Mesendoderm (in vitro differentiated cells): ENCODE measurements at regions not wholly inside any gene's neighbourhood (a gene's known extent, or its start where the extent isn't known, plus 50 kb on each side); places are given as distances from the start of the nearest gene placed in this dataset.

Experiments
- DNase-seq: peaks from one replicate; pipeline ENCODE4 v3.0.0; 2013
- H2AK5ac ChIP-seq: 2 replicates; pipeline ENCODE4 v1.6.1; 2013; ENCODE audit warnings: low read length, inconsistent platforms
- H2BK120ac ChIP-seq: 2 replicates; pipeline ENCODE4 v1.6.1; 2013; ENCODE audit warnings: low read depth, mild to moderate bottlenecking, low read length, moderate library complexity, mixed read lengths
- H2BK15ac ChIP-seq: replicated peaks from 2 replicates; pipeline ENCODE4 v1.6.1; 2013; ENCODE audit warnings: low read depth, mild to moderate bottlenecking, moderate library complexity
- H2BK5ac ChIP-seq: 2 replicates; pipeline ENCODE4 v1.6.1; 2013; ENCODE audit warnings: low read length, inconsistent platforms
- H3K18ac ChIP-seq: 2 replicates; pipeline ENCODE4 v1.6.1; 2013; ENCODE audit warnings: mild to moderate bottlenecking, low read length, mixed read lengths
- H3K23ac ChIP-seq: one replicate; pipeline ENCODE4 v1.6.1; 2013; ENCODE audit warnings: low read length
- H3K27ac ChIP-seq: 2 replicates; pipeline ENCODE4 v1.5.1; 2013; ENCODE audit warnings: low read depth, mild to moderate bottlenecking, inconsistent platforms, low read length, moderate library complexity
- H3K27me3 ChIP-seq: 2 replicates; pipeline ENCODE4 v1.6.1; 2013; ENCODE audit warnings: low read length, control low read depth, mild to moderate bottlenecking, inconsistent platforms; ENCODE audit not compliant: insufficient read depth, poor library complexity
- H3K36me3 ChIP-seq: 2 replicates; pipeline ENCODE4 v1.6.1; 2013; ENCODE audit warnings: low read length, inconsistent platforms; ENCODE audit not compliant: control insufficient read depth, insufficient read depth
- H3K4ac ChIP-seq: one replicate; pipeline ENCODE4 v1.6.1; 2013; ENCODE audit warnings: low read depth, mild to moderate bottlenecking, low read length, moderate library complexity
- H3K4me1 ChIP-seq: 2 replicates; pipeline ENCODE4 v1.6.1; 2013; ENCODE audit warnings: low read depth, low read length, inconsistent platforms; ENCODE audit not compliant: control insufficient read depth
- H3K4me2 ChIP-seq: 2 replicates; pipeline ENCODE4 v1.6.1; 2013; ENCODE audit warnings: low read length
- H3K4me3 ChIP-seq: 2 replicates; pipeline ENCODE4 v1.5.1; 2013; ENCODE audit warnings: mild to moderate bottlenecking, low read length
- H3K56ac ChIP-seq: one replicate; pipeline ENCODE4 v1.6.1; 2013; ENCODE audit warnings: low read length
- H3K79me1 ChIP-seq: 2 replicates; pipeline ENCODE4 v1.6.1; 2013; ENCODE audit warnings: low read length, inconsistent platforms
- H3K79me2 ChIP-seq: 2 replicates; pipeline ENCODE4 v1.6.1; 2013; ENCODE audit warnings: mild to moderate bottlenecking, low read length; ENCODE audit not compliant: control insufficient read depth, insufficient read depth
- H3K9ac ChIP-seq: 2 replicates; pipeline ENCODE4 v1.6.1; 2013; ENCODE audit warnings: low read length, inconsistent platforms
- H4K5ac ChIP-seq: one replicate; pipeline ENCODE4 v1.6.1; 2013; ENCODE audit warnings: low read length
- H4K8ac ChIP-seq: one replicate; pipeline ENCODE4 v1.6.1; 2013; ENCODE audit warnings: low read depth, mild to moderate bottlenecking, control low read depth, low read length, moderate library complexity
- WGBS: extraction: QIAGEN DNeasy Blood & Tissue Kit; methylation state at CpG from one replicate; pipeline ENCODE4 v1.1.7; 2013; ENCODE audit warnings: low lambda C conversion rate, missing lambda C conversion rate; ENCODE audit not compliant: insufficient coverage; ENCODE audit errors: extremely low coverage; 5-methylcytosine and 5-hydroxymethylcytosine counted together

DNA sequence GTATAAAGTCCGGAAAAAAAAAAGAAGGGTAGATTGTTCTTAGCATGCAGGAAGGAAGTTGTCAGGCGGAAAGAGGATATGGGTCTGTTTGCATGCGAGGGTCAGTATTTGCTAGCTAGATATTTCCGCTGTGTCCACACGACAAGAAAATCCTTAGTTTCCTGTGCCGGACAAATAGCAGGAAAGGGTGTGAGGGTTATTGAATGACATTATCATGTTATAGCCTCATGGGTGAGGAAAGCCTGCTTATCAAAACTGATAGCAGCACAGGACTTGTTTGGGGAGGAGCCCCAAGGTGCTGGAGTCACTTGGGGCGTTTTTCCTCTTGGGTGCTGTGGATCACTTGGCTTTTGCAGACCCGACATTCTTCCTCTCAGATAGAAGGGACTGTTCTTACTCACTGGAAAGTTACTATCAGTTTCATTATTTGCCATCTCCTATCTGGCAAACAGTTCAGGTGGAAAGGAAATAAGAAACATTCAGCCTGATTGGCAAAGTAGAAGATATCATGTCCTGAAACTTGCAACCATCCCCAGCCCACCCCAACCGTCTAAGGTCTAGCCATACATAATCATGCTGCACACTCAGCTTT lies 127.2 kb upstream of the DPH6 start:
- peaks cover 5% of the 10 kb centered on the region for H3K4me1 ChIP-seq
- no peak overlapping the region for H2BK5ac ChIP-seq
- no peaks in the 10 kb centered on the region for H3K79me2 ChIP-seq
- no peaks in the 10 kb centered on the region for H3K36me3 ChIP-seq
- H3K23ac ChIP-seq = no peak overlapping the region
- H3K4ac ChIP-seq = no peak overlapping the region
- H3K9ac ChIP-seq = no peak overlapping the region
- no peak overlapping the region for H2BK15ac ChIP-seq
- H2BK120ac ChIP-seq = no peak overlapping the region
- no peaks in the 10 kb centered on the region for H3K79me1 ChIP-seq
- peak; percentile 30 for DNase-seq
- H3K27me3 ChIP-seq = no peaks in the 10 kb centered on the region
- H4K5ac ChIP-seq = no peak overlapping the region
- H3K4me3 ChIP-seq = no peak overlapping the region
- H4K8ac ChIP-seq = no peak overlapping the region
- no peak overlapping the region for H3K18ac ChIP-seq
- H2AK5ac ChIP-seq = no peak overlapping the region
- H3K56ac ChIP-seq = no peak overlapping the region
- no CpG with 5 or more reads among the region's 9 CpGs for WGBS
- no peak overlapping the region for H3K4me2 ChIP-seq
- H3K27ac ChIP-seq = no peak overlapping the region

- Histone ChIP-seq H2AK5ac (no peak overlapping the region), H3K9ac (no peak overlapping the region), H3K4me2 (no peak overlapping the region), H3K36me3 (no peaks in the 10 kb centered on the region), H2BK15ac (no peak overlapping the region), H4K5ac (no peak overlapping the region), H3K4ac (no peak overlapping the region), H3K4me3 (no peak overlapping the region), H2BK120ac (no peak overlapping the region), H3K79me2 (no peaks in the 10 kb centered on the region), H3K4me1 (no peaks in the 10 kb centered on the region), H2BK5ac (no peak overlapping the region), H3K27me3 (no peaks in the 10 kb centered on the region), H3K18ac (no peak overlapping the region), H3K56ac (no peak overlapping the region), H3K79me1 (no peaks in the 10 kb centered on the region), H3K23ac (peak overlapping the region; percentile 20), H3K27ac (no peak overlapping the region), H4K8ac (no peak overlapping the region)
- no peak for DNase-seq
- WGBS = no CpG with 5 or more reads among the region's 8 CpGs
Observed at GRCh38 chr15:35674873-35675781, 129.2 kb upstream of the DPH6 start.

- Histone ChIP-seq H2BK120ac (no peak overlapping the region), H2AK5ac (no peak overlapping the region), H3K36me3 (no peaks in the 10 kb centered on the region), H3K4me2 (no peak overlapping the region), H3K18ac (no peak overlapping the region), H3K27ac (no peak overlapping the region), H4K8ac (no peak overlapping the region), H3K79me1 (no peaks in the 10 kb centered on the region), H2BK5ac (no peak overlapping the region), H3K9ac (no peak overlapping the region), H3K4me3 (no peak overlapping the region), H3K79me2 (no peaks in the 10 kb centered on the region), H2BK15ac (no peak overlapping the region), H3K27me3 (no peaks in the 10 kb centered on the region), H3K56ac (no peak overlapping the region), H3K23ac (no peak overlapping the region), H4K5ac (no peak overlapping the region), H3K4me1 (no peaks in the 10 kb centered on the region), H3K4ac (no peak overlapping the region)
- DNase-seq = no peak
- WGBS = no CpG with 5 or more reads among the region's 2 CpGs
Observed at GRCh38 chr15:35678774-35679173, 132.8 kb upstream of the DPH6 start.

- no peak overlapping the region for H3K23ac ChIP-seq
- H3K4me3 ChIP-seq = no peak overlapping the region
- no peaks in the 10 kb centered on the region for H3K79me2 ChIP-seq
- H3K4ac ChIP-seq = no peak overlapping the region
- no peaks in the 10 kb centered on the region for H3K36me3 ChIP-seq
- H3K4me1 ChIP-seq = no peaks in the 10 kb centered on the region
- no peak overlapping the region for H4K8ac ChIP-seq
- H3K4me2 ChIP-seq = no peak overlapping the region
- H3K27me3 ChIP-seq = no peaks in the 10 kb centered on the region
- H2BK15ac ChIP-seq = no peak overlapping the region
- DNase-seq = no peak
- no peak overlapping the region for H3K9ac ChIP-seq
- no peak overlapping the region for H3K27ac ChIP-seq
- WGBS = no CpG with 5 or more reads among the region's 1 CpG
- no peak overlapping the region for H3K56ac ChIP-seq
- H3K79me1 ChIP-seq = no peaks in the 10 kb centered on the region
- H2BK5ac ChIP-seq = no peak overlapping the region
- H3K18ac ChIP-seq = no peak overlapping the region
- no peak overlapping the region for H4K5ac ChIP-seq
- H2BK120ac ChIP-seq = no peak overlapping the region
- no peak overlapping the region for H2AK5ac ChIP-seq
Observed at GRCh38 chr15:35679186-35679585, 133.2 kb upstream of the DPH6 start.

DNA sequence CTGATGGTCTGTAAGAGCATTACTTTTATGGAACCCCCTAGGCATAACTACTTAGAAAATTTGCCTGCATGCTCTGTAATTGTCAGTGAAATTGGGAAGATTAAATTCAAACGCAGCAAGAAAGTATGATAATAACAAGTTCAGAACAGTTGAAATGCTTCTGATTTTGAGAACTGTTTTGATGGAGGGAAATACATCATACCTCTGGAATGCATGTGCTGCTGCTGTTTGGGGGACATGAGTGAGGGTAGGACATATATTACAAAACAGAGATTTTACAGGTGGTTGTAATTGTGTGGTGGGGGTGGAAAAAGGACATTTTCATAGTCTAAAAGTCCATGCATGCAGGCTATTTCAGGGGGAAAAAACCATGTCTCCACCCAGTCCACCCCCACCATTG lies 135.0 kb upstream of the DPH6 start:
- no peak overlapping the region for H3K18ac ChIP-seq
- H3K4me3 ChIP-seq = no peak overlapping the region
- no peaks in the 10 kb centered on the region for H3K79me1 ChIP-seq
- no peak overlapping the region for H4K5ac ChIP-seq
- no peak overlapping the region for H3K27ac ChIP-seq
- no peaks in the 10 kb centered on the region for H3K36me3 ChIP-seq
- H2BK5ac ChIP-seq = no peak overlapping the region
- no peaks in the 10 kb centered on the region for H3K79me2 ChIP-seq
- H3K4me2 ChIP-seq = no peak overlapping the region
- H3K23ac ChIP-seq = no peak overlapping the region
- no peak overlapping the region for H3K9ac ChIP-seq
- H2BK15ac ChIP-seq = no peak overlapping the region
- H2AK5ac ChIP-seq = no peak overlapping the region
- no peak overlapping the region for H3K56ac ChIP-seq
- no peak overlapping the region for H2BK120ac ChIP-seq
- no peak overlapping the region for H4K8ac ChIP-seq
- H3K4me1 ChIP-seq = no peaks in the 10 kb centered on the region
- WGBS = no CpG with 5 or more reads among the region's 1 CpG
- DNase-seq = no peak
- H3K27me3 ChIP-seq = no peaks in the 10 kb centered on the region
- no peak overlapping the region for H3K4ac ChIP-seq
